RWPE1 (cell line): ENCODE measurements at regions not wholly inside any gene's neighbourhood (a gene's known extent, or its start where the extent isn't known, plus 50 kb on each side); places are given as distances from the start of the nearest gene placed in this dataset.
"Not testable (repeated sequence)": the region's sequence is repeated elsewhere in the genome, so short reads cannot be mapped to it uniquely, and the experiment has no call there.

ENCODE experiments used
- CTCF ChIA-PET: fragments of 350-600 bp; sonication (Branson Sonifier 250); formaldehyde crosslinking; extraction: SDS; loops from one replicate; lab custom pipeline; 2021; lab: Yijun Ruan, JAX
- POLR2A ChIA-PET: fragments of 400-600 bp; formaldehyde crosslinking; extraction: SDS; loops from one replicate; lab custom pipeline; 2020; ENCODE audit warnings: antibody characterized with exemption; ENCODE audit not compliant: low non-redundant PET; lab: Yijun Ruan, JAX
- DNase-seq: peaks from one replicate; pipeline ENCODE4 v3.0.0; 2012; ENCODE audit warnings: low spot score
- H3K27ac ChIP-seq: fragments of 450-650 bp; 2 replicates; pipeline ENCODE4 v1.5.1; 2017
- CTCF ChIP-seq: fragments of 450-650 bp; conservative IDR thresholded peaks from 2 replicates; pipeline ENCODE4 v1.5.1; 2017; ENCODE audit warnings: low read depth, mild to moderate bottlenecking

GRCh38 chr18:11369556-11369955, 220.2 kb upstream of the PIEZO2 start:
- POLR2A ChIA-PET, result no interaction called here
- no peak overlapping the region for H3K27ac ChIP-seq
- no peak for TF ChIP-seq CTCF
- CTCF ChIA-PET, result no interaction called here
- no peak for DNase-seq

DNA sequence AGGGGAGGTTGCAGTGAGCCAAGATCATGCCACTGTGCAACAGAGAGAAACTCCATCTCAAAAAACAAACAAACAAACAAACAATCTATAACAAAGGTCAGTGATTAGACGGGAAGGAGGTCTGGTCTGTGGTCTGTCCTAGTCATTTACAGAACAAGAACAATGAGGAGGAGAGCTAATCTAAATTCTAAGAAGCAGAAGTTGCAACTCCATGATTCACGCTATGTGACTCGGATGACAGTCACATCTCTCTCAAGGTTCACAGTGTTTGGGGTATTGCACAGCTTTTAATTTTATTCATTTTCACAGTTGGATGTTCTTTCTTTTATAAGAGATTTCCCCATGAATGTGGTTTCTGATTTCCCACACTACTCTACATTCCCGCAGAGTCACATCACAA, 218.7 kb upstream of the PIEZO2 start:
- TF ChIP-seq CTCF, result no peak
- no peak overlapping the region for H3K27ac ChIP-seq
- ChIA-PET POLR2A (no interaction called here), CTCF (interaction anchor here (0.6 kb wide), 3 partner anchors 151 to 365 kb away, joined by 3 to 4 read pairs (median 4); no protein-coding TSS in a partner anchor)
- no peak for DNase-seq

- no peak for TF ChIP-seq CTCF
- POLR2A ChIA-PET, result no interaction called here
- H3K27ac ChIP-seq, result no peak overlapping the region
- CTCF ChIA-PET, result interaction anchor here (0.6 kb wide), 2 partner anchors 118 to 360 kb away, joined by 3 to 4 read pairs; no protein-coding TSS in a partner anchor
- no peak for DNase-seq
Measured at GRCh38 chr18:11367351-11367750, 218.0 kb upstream of the PIEZO2 start.

- ChIA-PET POLR2A (no interaction called here), CTCF (interaction anchor here (0.7 kb wide), 1 partner anchor 480 kb away, joined by 5 read pairs; no protein-coding TSS in a partner anchor)
- no peak overlapping the region for H3K27ac ChIP-seq
- no peak for TF ChIP-seq CTCF
- no peak for DNase-seq
Measured at GRCh38 chr18:11366410-11366809, 217.0 kb upstream of the PIEZO2 start.

- ChIA-PET CTCF (no interaction called here), POLR2A (no interaction called here)
- no peak for TF ChIP-seq CTCF
- no peak for DNase-seq
- no peak overlapping the region for H3K27ac ChIP-seq
Measured at GRCh38 chr18:11362856-11363255, 213.5 kb upstream of the PIEZO2 start.

- H3K27ac ChIP-seq, POLR2A ChIA-PET, CTCF ChIA-PET, DNase-seq: not testable (repeated sequence)
Measured at GRCh38 chr18:11361862-11362261, 212.5 kb upstream of the PIEZO2 start.

- no peak for TF ChIP-seq CTCF
- ChIA-PET CTCF (interaction anchor here (0.6 kb wide), 1 partner anchor 50 kb away, joined by 3 read pairs; no protein-coding TSS in a partner anchor), POLR2A (no interaction called here)
- H3K27ac ChIP-seq, result no peak overlapping the region
- no peak for DNase-seq
Measured at GRCh38 chr18:11357678-11358077, 208.3 kb upstream of the PIEZO2 start.

- CTCF ChIA-PET, H3K27ac ChIP-seq, DNase-seq, POLR2A ChIA-PET: not testable (repeated sequence)
Measured at GRCh38 chr18:11344576-11344975, 195.2 kb upstream of the PIEZO2 start.
